NB4 (cell line): ENCODE measurements at regions not wholly inside any gene's neighbourhood (a gene's known extent, or its start where the extent isn't known, plus 50 kb on each side); places are given as distances from the start of the nearest gene placed in this dataset.

ENCODE experiments used
- CTCF ChIP-seq: IDR thresholded peaks from one replicate; pipeline ENCODE4 v1.5.1; 2012; ENCODE audit warnings: low read depth, low read length
- MAX ChIP-seq: IDR thresholded peaks from 2 replicates; pipeline ENCODE4 v1.6.1; 2011; ENCODE audit warnings: low read depth, low read length
- MYC ChIP-seq: IDR thresholded peaks from 2 replicates; pipeline ENCODE4 v1.6.1; 2011; ENCODE audit warnings: low read depth, low read length
- POLR2A ChIP-seq: IDR thresholded peaks from 2 replicates; pipeline ENCODE4 v1.6.1; 2011; ENCODE audit warnings: mild to moderate bottlenecking; ENCODE audit not compliant: insufficient read length; ENCODE audit errors: extremely low read depth

- TF ChIP-seq CTCF (no peak), MAX (no peak), POLR2A (no peak), MYC (no peak)
Observed at GRCh38 chr12:83996671-83997070, 915.9 kb downstream of the SLC6A15 start.
